GM12872 (cell line): ENCODE measurements at regions not wholly inside any gene's neighbourhood (a gene's known extent, or its start where the extent isn't known, plus 50 kb on each side); places are given as distances from the start of the nearest gene placed in this dataset.

ENCODE experiments used
- CTCF ChIP-seq: IDR thresholded peaks from 3 replicates; pipeline ENCODE4 v1.5.1; 2011; ENCODE audit warnings: low read depth, mild to moderate bottlenecking, low read length, moderate library complexity; ENCODE audit not compliant: insufficient read depth

GRCh38 chr13:91001371-91001770 lies 346.1 kb upstream of the MIR17HG start:
- no peak for TF ChIP-seq CTCF

GRCh38 chr13:91014696-91015095 lies 332.8 kb upstream of the MIR17HG start:
- TF ChIP-seq CTCF, result no peak

GRCh38 chr13:91017031-91017668 lies 330.3 kb upstream of the MIR17HG start:
- peak; percentile 82 for TF ChIP-seq CTCF

GRCh38 chr13:91017669-91018053 lies 329.8 kb upstream of the MIR17HG start:
- no peak for TF ChIP-seq CTCF

- TF ChIP-seq CTCF, result no peak
These were observed 326.9 kb upstream of the MIR17HG start for GRCh38 chr13:91020461-91021034.

GRCh38 chr13:91024157-91024792 lies 323.2 kb upstream of the MIR17HG start:
- no peak for TF ChIP-seq CTCF

GRCh38 chr13:91025442-91025841 lies 322.0 kb upstream of the MIR17HG start:
- no peak for TF ChIP-seq CTCF
